Kidney capillary endothelial cell (primary cell): ENCODE measurements at regions not wholly inside any gene's neighbourhood (a gene's known extent, or its start where the extent isn't known, plus 50 kb on each side); places are given as distances from the start of the nearest gene placed in this dataset.
A peak's percentile ranks its signal among the peaks of the same experiment; 100 is the strongest.

ENCODE experiments used
- DNase-seq: peaks from one replicate; pipeline ENCODE4 v3.0.0-alpha.2; 2018; ENCODE audit warnings: low spot score

- DNase-seq = no peak
Measured at GRCh38 chr16:13394488-13394887, 493.1 kb downstream of the SHISA9 start.

GRCh38 chr16:13397126-13397525 lies 495.7 kb downstream of the SHISA9 start:
- DNase-seq = no peak

DNA sequence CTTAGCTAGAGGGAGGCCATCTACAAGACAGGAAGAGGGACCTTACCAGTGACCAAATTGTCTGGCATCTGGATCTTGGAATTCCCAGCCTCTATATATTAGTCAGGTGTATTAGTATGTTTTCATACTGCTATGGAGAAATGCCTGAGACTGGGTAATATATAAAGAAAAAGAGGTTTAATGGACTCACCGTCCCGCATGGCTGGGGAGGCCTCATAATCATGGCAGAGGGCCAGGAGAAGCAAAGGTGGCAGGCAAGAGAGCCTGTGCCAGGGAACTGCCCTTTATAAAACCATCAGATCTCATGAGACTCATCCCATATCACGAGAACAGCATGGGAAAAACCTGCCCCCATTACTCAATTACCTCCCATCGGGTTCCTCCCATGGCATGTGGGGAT lies 500.2 kb downstream of the SHISA9 start:
- no peak for DNase-seq

- no peak for DNase-seq
Measured at GRCh38 chr16:13402601-13403000, 501.2 kb downstream of the SHISA9 start.

DNA sequence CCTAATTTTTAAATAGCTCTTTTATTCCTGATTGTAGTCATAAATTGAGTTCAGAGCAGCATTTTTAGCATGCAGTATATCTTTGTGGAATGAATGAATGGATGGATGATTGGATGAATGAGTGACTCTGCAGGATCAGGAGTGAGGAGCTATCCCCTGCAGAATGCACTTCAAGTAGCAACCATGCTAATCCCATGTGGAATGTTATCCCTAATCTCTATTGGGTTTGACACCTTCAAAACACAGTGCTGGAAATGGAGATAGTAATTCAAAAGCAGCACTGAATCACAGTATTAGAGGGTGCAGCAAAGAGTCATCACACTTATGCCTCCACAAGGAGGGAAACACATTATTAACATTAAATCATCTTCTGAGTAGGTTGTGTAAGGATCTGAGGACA lies 501.9 kb downstream of the SHISA9 start:
- no peak for DNase-seq

- DNase-seq = no peak
Measured at GRCh38 chr16:13414154-13414553, 505.8 kb upstream of the ERCC4 start.

DNA sequence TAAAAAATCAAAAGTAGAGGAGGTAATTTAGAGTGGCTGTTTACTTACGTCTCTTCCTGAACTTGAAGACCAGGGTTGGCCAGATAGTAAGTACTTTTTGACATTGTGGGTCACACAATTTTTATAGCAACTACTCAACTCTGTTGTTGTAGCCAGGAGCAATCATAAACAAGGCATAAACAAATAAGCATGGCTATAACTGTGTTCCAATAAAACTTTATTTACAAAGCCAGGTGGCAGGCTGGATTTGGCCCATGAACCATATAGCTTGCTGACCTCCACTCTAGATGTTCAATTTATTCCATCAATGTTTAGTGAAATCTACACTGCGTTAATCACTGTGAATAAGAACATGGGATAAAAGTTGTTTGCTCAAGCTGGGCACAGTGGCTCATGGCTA lies 500.4 kb upstream of the ERCC4 start:
- no peak for DNase-seq

DNA sequence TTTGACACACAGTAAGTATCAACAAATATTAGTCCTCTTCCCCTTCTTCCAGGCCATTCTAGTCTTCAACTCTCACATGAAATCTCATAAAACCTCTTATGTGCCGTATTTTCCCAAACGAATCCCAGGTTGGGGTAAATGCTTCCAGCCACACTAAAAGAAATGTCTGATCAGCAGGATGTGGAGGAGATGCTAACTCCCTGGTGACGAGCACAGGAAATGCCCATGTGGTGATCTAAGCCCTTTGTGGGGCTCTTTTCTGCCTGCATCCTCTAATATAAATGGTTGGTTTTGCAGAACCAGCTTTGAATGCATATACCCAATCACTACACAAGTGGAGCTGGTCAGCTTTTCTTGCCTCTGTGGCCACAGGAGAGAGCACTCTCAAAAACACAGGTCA lies 498.2 kb upstream of the ERCC4 start:
- no peak for DNase-seq

GRCh38 chr16:13425836-13426235 lies 494.1 kb upstream of the ERCC4 start:
- DNase-seq = no peak

GRCh38 chr16:13426269-13426668 lies 493.7 kb upstream of the ERCC4 start:
- no peak for DNase-seq

DNA sequence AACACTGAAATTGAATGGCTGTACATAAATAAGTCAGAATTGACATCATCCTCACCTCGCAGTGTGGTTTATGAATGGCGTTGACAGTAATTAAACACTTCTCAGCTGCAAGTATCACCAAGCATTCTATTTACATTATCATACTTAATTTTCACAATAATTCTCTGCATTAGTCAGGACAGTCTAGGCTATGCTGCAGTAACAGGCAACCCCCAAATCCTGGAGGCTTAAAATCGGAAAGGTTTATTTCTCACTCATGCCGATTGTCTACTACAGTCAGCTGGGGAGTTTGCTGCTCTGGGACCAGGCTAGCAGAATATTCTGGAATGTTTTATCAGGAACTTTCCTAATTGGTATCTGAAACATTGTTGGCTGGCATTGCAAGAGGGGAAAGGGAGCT lies 493.2 kb upstream of the ERCC4 start:
- DNase-seq = no peak

DNA sequence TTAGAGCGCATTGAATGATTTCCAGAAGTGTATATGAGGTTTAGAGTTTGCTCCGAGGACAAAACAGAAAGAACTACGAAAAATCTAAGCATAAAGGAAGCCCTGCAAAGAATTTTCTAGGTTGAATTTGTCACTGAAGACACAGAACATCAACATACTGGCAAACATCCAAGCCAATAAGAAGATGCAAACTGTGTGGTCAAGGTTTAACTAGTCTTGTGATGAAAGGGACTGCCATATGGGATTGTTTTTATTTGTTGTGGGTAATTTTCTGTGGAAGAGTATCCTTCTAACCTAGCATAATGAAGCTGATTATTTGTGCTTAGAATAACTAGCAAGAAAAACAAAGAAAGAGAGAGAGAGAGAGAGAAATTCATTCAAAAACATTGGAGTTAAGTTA lies 492.0 kb upstream of the ERCC4 start:
- no peak for DNase-seq

- no peak for DNase-seq
Measured at GRCh38 chr16:13429416-13429815, 490.5 kb upstream of the ERCC4 start.

DNA sequence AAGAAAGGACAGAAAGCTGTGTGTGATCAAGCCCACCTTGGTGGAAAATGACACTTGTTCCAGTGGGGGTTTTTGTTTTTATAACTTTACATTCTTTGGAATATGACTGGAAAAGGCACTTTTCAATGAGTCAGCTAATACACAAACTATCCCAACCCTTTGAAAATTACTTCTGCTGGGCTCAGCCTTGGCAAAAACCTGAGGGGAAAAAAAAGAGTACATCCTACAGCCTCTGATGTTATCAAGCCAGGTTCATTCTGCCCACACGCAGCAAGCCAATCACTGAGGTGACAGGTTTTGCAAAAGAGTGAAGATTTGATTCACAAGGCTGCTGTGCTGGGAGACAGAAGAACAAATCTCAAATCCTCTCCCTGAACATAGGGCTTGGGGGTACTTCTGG lies 484.5 kb upstream of the ERCC4 start:
- no peak for DNase-seq

DNA sequence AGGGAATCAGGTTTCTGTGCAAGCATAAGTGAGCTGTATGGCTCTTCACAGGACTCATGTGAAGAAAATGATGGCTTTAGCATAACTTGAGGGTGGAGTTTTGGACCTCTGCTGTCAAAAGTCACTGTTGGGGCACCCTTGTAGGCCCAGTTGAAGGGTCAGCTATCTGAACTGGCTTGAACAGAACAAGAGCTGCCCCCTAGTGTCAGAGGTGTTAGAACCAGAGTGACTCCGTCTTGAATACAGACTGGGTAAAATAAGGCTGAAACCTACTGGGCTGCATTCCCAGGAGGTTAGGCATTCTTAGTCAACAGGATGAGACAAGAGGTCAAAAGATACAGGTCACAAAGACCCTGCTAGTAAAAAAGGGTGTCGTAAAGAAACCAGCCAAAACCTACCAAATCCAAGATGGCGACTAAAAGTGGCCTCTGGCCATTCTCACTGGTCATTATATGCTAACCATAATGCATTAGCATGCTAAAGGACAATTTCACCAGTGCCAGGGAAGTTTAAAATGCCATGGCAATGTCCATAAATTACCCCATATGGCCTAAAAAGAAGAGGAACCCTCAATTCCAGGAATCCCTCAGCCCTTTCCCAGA lies 484.0 kb upstream of the ERCC4 start:
- DNase-seq = no peak

DNA sequence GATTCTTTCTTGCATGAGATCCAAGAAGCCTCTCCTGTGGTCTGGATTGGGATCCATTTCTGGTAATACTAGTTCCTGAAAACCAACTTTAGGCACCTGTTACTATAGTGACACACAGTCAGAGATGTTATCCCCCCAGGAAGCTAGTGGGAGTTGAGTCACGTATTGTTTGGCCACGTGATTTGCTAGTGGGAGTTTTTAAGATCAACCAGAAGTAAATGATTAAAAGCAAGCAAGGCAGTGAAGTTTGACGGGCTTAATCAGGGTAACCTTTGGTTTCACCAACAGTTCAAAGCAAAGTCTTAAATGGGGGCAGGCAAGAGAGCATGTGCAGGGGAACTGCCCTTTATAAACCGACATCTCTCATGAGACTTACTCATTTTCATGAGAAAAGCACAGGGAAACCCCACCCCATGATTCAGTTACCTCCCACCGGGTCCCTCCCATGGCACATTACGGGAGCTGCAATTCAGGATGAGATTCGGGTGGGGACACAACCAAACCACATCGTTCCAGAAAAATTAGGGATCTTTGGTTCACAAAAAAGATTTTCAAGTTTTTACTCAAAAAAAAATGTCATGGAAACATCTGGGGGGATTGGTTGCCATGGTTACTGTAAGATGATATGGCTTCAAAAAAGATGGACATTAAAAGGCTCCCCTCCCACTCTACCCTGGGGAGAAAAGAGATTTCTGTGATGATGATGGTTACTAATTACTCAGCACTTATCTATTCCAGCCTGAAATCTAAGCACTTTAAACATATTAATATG lies 483.1 kb upstream of the ERCC4 start:
- no peak for DNase-seq

GRCh38 chr16:13437413-13437795 lies 482.6 kb upstream of the ERCC4 start:
- no peak for DNase-seq

DNA sequence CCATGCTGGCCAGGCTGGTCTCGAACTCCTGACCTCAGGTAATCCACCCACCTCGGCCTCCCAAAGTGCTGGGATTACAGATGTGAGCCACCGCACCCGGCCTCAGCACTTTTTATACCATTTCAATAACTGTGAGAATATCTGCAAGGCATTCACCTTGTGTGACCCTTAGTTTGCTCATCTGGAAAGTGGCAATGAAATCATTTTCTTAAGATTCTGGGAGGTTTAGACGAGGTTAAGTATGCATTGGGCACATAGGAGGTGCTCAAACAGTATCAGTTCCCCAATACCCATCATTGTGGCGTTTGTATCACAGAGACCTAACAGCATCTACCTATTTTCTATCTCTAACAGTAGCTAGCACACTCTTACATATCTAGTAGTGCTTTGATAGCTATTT lies 481.9 kb upstream of the ERCC4 start:
- DNase-seq = no peak

- DNase-seq = no peak
Measured at GRCh38 chr16:13439766-13440165, 480.2 kb upstream of the ERCC4 start.

DNA sequence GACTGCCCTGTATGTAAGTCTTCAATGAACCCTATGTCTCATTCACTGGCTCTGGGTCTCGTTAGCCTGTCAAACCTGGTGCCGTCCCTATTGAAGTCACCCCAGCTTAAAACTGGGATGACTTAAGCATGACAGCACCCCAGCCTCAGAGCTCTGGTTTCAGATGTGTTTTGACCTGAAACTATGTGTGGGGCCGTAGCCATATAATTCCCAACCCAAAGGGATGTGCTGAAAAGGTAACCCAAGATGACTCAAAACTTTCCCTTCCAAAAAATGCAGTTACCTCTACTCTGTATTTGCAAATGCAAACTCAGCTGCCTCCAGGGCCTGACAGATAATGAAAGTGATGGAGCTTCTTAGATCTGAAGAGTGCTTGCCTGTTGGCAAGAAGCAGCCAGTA lies 478.3 kb upstream of the ERCC4 start:
- no peak for DNase-seq

GRCh38 chr16:13448346-13448745 lies 471.6 kb upstream of the ERCC4 start:
- no peak for DNase-seq

DNA sequence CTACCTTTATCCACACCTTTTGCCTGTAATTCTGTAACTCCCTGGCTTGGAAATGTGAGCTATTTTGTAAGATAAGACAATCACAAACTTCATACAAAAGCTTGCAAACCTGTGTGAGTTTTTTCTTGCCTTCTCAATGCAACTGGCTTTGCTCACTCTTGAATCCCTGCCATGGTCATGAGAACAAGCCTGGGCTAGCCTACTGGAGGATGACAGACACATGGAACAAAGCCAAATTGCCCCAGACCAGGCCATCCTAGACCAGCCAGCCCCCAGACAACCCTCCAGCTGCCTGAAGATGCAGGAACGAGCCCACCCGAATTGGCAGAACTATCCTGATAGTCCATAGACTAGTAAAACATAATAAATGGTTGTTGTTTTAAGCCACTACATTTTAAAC lies 466.6 kb upstream of the ERCC4 start:
- no peak for DNase-seq

DNA sequence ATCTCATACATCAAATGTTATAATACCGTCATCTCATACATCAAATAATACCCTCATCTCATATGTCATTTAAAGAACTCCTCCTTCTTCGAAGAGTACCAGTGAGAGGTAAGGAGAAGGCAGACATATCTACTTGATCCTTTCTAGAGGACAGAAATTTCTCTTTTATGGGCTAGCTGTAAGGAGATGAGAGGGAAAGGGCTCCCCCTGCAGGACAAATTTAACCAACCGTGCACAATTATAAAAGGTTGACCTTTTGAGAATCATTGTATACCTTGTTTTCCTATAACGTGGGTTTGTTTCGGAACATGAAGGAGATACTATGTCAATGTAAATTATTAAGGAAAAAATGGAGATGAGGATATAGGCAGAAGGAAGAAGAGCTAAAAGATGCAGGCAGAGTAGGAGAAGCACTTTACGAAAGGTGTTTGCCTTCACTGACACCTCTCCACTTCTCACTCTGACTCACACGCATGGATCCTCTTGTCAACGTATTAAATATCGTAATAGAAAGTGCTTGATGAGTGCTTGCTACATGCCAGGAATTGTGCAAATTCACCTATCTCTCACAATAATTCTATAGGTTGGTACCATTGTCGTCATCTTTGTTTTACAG lies 465.9 kb upstream of the ERCC4 start:
- peak; percentile 15 for DNase-seq

GRCh38 chr16:13463619-13464018 lies 456.3 kb upstream of the ERCC4 start:
- no peak for DNase-seq
